Right lobe of liver (tissue), 6 donors: ENCODE measurements at regions not wholly inside any gene's neighbourhood (a gene's known extent, or its start where the extent isn't known, plus 50 kb on each side); places are given as distances from the start of the nearest gene placed in this dataset.

Experiments used
- ATAC-seq, 4 donors: fragments of 200-7000 bp; cut with Tn5 transposase; one replicate each; pipeline ENCODE4 v1.9.1; 2020; ENCODE audit warnings: mild to moderate bottlenecking in 4 of 4, moderate library complexity in 4 of 4
- DNase-seq, 3 donors: peaks; one replicate each; pipeline ENCODE4 v3.0.0-alpha.2; 2020
- H3K27ac ChIP-seq, 3 donors: fragments of 200-600 bp; one replicate each; pipeline ENCODE4 v1.8.0; 2022
- H3K27me3 ChIP-seq, 2 donors: fragments of 200-600 bp; one replicate each; pipeline ENCODE4 v1.8.0; 2022
- H3K36me3 ChIP-seq, 4 donors: fragments of 200-600 bp; sonication (generic) in 1 of 4; one replicate each; pipeline versions ENCODE4 v1.5.1 to v1.8.0; 2017 to 2022; ENCODE audit warnings: control low read depth in 1 of 4
- H3K4me1 ChIP-seq, 4 donors: fragments of 200-600 bp; sonication (generic) in 1 of 4; one replicate each; pipeline versions ENCODE4 v1.5.1 to v1.8.0; 2017 to 2022; ENCODE audit warnings: control low read depth in 1 of 4
- H3K4me3 ChIP-seq, 3 donors: fragments of 200-600 bp; one replicate each; pipeline ENCODE4 v1.8.0; 2022
- H3K9me3 ChIP-seq, 4 donors: fragments of 200-600 bp; sonication (generic) in 1 of 4; one replicate each; pipeline versions ENCODE4 v1.5.1 to v1.8.0; 2017 to 2022; ENCODE audit warnings: control low read depth in 1 of 4
- CTCF ChIP-seq, 4 donors: fragments of 200-600 bp in 3 of 4; fragments of 450-650 bp in 1 of 4; IDR thresholded peaks; one replicate each; pipeline versions ENCODE4 v1.5.1 to v1.8.0; 2016 to 2022; ENCODE audit warnings: antibody characterized with exemption in 4 of 4, mild to moderate bottlenecking in 2 of 4
- POLR2A ChIP-seq: fragments of 450-650 bp; IDR thresholded peaks from one replicate; pipeline ENCODE4 v1.6.1; 2017; ENCODE audit warnings: antibody characterized with exemption, mild to moderate bottlenecking
- WGBS: methylation state at CpG from one replicate; pipeline ENCODE4 v1.1.6; 2018; ENCODE audit warnings: low coverage, low lambda C conversion rate; ENCODE audit not compliant: insufficient coverage; ENCODE audit errors: missing lambda C conversion rate; 5-methylcytosine and 5-hydroxymethylcytosine counted together
- intact Hi-C, 2 donors: fragments of 100-400 bp; cut with DNase I; formaldehyde crosslinking; loops; one replicate each; pipeline versions ENCODE4 v1.11.2 to v1.14.1; 2022
- small RNA-seq, 2 experiments: library from RNA; depleted of rRNA; stranded (forward); fragments of <200 nt; gene quantifications; one replicate each; pipeline ENCODE3, GENCODE V24; 2016
- donor health status: DM: no; HTN: yes; CAD: no.
- donor health status: DM: no; HTN: no; CAD: no.
- donor health status: DM: no; HTN: no; CAD: no.
- donor health status: DM: no; HTN: yes; CAD: no.
- donor health status: DM: no; HTN: yes; CAD: no.

DNA sequence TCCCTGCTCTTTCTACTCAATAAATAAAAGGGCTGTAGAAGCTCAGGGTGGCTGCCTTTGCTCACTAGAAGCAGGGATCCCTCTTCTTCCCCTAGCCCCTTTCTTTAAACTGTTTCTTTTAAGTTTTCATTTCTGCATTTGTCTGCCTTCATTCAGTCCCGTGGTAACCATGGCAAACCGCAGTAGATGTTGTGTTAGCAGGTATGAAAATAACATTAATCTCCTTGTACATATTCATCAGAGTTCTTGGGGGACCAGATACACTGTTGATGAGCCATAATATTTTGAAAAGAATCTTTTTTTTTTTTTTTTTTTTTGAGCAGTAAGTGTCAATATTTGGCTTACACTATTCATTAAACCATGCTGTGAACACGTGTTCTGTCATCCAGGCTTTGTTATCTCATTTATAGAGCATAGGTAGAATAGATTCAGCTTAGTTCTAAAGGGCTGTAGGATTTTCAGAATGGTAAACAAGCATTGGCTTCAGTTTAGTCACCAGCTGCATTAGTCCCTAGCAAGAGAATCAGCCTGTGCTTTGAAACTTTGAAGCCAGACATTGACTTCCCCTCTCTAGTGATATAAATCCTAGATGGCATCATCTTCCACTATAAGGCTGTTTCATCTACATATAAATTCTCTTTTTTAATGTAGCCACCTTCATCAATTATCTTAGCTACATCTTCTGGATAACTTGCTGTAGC is 59.4 kb upstream of the SPRY2 start:
- WGBS, result 46% methylated on average over 3 of the region's 3 CpGs
- TF ChIP-seq POLR2A (no peak), CTCF (IDR thresholded peaks at IDR 0.05) (no peak)
- no peak for DNase-seq
- intact Hi-C loops, result no loop called here
- Histone ChIP-seq H3K36me3 (no peaks in the 10 kb centered on the region), H3K9me3 (no peaks in the 10 kb centered on the region), H3K4me3 (no peak overlapping the region), H3K4me1 (no peaks in the 10 kb centered on the region), H3K27me3 (no peaks in the 10 kb centered on the region), H3K27ac (no peak overlapping the region)
- peak in 1 of 4 donors; percentile 60 for ATAC-seq

- Histone ChIP-seq H3K27me3 (no peaks in the 10 kb centered on the region), H3K36me3 (no peaks in the 10 kb centered on the region), H3K9me3 (no peaks in the 10 kb centered on the region), H3K4me3 (no peak overlapping the region), H3K4me1 (no peaks in the 10 kb centered on the region), H3K27ac (no peak overlapping the region)
- no peak for DNase-seq
- intact Hi-C loops, result no loop called here
- ATAC-seq, result no peak
- TF ChIP-seq CTCF (IDR thresholded peaks at IDR 0.05) (no peak), POLR2A (no peak)
- WGBS, result 67% methylated on average over 8 of the region's 13 CpGs
These were observed 58.6 kb upstream of the SPRY2 start for GRCh38 chr13:80399340-80400163.

Small RNAs in the stretch of these regions (small RNA-seq; reads per million reads assigned to genes)
- gene HIGD1AP2 (0 reads per million in 2 experiments), gene RNU6-67P (0 reads per million in 2 experiments), gene RNU6-77P (0 reads per million in 2 experiments)
